ENCODE measurements at regions not wholly inside any gene's neighbourhood (a gene's known extent, or its start where the extent isn't known, plus 50 kb on each side); places are given as distances from the start of the nearest gene placed in this dataset.
"Not testable (repeated sequence)": the region's sequence is repeated elsewhere in the genome, so short reads cannot be mapped to it uniquely, and the experiment has no call there.

DNA sequence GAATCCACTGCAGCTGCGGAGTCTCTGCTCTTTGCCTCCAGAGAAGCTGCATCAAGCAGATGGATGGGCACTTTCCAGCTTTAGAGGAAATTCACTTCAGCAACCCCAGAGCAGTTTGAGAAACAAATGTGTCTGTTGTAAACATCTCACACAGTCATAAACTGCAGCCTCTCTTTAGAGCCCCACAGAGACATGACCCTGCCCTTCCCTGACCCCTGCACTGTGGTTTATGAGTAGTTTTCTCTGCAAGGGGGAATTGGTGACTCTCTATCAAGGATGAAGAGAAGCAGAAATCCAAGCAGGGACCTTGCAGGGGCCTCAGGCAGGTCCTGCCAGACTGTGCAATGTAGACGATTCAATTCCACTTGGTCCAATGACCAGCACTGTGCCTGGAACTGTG lies 160.2 kb downstream of the SH2D4B start:
- DNase-seq = no peak

DNA sequence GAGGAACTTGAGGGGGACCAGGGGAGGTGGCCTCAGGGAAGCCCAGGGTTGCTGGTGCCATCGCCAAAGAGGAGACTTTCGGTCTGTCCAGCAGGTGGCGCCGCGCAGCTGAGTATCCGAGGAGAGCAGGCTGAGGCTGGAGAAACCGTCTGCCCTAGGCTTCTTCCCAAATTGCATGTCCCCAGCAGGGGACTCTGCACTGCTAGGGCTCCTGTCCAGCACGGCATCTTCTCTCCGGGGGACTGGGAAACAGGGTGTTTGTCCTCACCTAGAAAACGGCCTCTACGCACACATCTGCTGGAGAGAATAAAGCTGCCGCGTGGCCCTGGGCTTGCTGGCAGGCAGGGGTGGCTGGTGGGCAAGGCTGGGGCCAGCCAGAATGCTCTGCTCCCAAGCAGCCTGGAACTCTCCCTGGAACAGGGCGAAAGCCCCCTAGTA lies 161.9 kb downstream of the SH2D4B start:
- DNase-seq = peak; percentile 80 to 85

- DNase-seq = no peak
Observed at GRCh38 chr10:80700252-80700651, 162.6 kb downstream of the SH2D4B start.

GRCh38 chr10:80700760-80701444 lies 163.2 kb downstream of the SH2D4B start:
- DNase-seq = no peak

DNA sequence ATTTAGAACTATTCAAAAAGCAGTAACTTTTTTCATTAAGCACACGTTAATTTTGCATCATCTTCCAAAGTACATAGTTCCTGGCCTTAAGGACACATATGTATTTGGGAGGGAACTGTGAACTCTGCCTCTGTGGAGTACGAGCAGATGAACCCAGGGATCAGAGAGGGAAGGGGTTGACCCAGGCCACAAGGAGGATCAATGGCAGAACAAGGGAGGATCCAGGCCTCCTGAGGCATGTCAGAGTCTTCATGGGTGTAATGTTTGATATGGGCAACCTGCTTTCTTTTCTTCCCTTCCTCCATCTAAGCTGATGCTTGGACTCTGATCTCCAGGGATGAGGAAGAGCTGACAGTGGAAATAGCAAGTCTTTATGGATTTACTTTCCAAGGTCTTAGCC lies 164.0 kb downstream of the SH2D4B start:
- no peak for DNase-seq

DNA sequence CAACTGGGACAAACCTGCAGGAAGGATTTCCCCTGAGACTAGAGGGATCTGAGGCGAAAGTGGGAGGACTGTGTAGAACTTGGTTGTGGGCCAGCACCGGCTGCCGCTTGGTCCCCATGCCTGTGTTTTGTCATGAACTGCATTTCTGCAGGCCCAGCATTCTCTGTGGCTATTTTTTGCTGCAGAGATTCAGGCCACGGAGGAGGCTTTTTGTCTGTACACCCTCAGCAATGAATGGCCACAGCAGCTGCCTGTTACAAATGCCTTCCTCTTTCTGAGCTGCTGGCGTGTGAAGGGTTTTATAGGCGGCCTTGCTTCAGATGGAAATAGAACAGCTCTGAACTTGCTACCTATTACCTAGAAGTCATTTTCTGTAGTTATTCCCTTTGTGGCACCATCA lies 164.4 kb downstream of the SH2D4B start:
- no peak for DNase-seq

DNA sequence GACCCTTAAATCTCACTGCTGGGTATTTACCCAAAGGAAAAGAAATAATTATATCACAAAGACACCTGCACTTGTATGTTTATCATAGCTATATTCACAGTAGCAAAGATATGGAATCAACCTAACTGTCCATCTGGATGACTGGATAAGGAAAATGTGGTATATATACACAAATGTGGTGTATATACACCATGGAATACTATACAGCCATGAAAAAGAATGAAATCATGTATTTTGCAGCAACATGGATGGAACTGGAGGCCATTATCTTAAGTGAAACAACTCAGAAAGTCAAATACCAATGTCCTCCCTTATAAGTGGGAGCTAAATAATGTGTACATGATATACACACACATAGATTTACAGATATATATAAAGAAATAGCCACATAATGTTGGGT lies 168.2 kb downstream of the SH2D4B start:
- DNase-seq = no peak

- no peak for DNase-seq
Observed at GRCh38 chr10:80708185-80708584, 170.5 kb downstream of the SH2D4B start.

DNA sequence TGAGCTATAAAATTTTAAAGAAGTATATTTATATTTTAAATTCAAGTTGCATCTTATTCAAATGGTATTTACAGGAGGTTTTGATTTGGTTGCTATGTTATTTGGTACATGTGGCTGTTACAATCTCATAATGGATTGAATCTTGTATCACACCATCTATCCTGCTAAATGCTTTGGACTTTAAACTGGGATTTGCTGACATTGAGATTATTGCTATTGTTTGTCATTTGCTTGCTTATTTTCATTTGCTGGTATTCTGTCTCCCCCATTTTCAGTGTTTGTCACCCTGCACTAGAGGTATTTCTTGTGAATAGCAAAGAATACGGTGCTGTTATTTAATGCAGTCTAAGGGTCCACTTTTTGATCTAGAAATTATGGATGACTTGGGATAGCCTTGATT lies 171.1 kb downstream of the SH2D4B start:
- DNase-seq = no peak

DNA sequence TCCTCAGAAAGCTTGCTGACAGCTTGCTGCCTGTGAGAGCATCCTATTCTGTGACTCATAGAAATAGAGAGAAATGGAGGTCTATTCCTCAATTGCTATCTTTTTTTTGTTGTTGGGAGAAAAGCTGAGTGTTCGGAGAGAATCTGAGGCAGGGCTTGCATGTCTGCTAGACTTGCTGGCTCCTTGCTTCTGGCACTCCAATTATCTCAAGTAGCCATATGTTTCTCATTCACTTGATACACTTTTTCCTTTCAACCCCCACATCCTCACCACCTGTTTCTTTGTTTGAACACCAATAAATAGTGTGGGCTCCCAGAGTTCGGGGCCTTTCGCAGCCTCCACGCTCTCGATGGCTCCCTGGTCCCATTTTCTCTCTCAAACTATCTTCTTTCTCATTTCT lies 172.2 kb downstream of the SH2D4B start:
- DNase-seq = no peak

GRCh38 chr10:80713398-80713928 lies 175.8 kb downstream of the SH2D4B start:
- DNase-seq = no peak

- no peak for DNase-seq
Observed at GRCh38 chr10:80714566-80714965, 176.9 kb downstream of the SH2D4B start.

DNA sequence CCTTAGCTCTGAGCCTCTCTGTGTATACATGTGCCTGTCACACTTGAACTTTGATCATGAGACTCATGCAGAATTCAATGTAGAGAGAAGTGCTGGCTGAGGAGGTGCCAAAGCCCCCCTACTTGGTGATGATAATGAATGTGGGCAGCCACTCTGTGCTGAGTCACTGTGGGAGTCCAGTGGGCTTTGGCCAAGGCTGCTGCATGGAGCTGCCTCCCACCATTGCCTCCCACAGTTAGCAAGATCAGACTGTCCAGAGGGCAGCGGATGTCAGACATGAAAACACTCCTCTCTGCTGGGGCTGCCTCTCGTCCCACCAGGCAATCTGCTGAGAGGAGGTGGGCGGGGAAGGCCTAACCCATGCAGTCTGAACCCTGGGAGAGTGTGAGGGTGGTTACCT lies 180.3 kb downstream of the SH2D4B start:
- no peak for DNase-seq

DNA sequence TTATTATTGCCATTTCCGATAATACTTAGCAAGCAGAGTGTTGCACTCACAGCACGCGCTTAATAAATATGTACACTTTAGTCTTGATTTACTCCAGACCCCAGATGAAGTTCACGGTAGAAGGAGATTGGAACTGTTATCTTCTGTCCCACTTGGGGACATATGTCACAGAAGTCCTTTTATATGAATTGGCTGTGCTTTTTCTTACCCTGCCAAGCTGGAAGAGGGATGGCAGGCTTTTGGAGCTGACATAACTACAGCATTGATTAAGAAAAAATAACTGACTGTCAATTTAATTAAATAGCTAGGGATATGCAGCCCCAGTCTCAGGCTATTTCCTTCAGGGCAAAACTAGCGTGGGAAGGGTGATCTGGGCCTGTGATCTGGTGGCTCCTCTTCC lies 182.2 kb downstream of the SH2D4B start:
- no peak for DNase-seq

DNA sequence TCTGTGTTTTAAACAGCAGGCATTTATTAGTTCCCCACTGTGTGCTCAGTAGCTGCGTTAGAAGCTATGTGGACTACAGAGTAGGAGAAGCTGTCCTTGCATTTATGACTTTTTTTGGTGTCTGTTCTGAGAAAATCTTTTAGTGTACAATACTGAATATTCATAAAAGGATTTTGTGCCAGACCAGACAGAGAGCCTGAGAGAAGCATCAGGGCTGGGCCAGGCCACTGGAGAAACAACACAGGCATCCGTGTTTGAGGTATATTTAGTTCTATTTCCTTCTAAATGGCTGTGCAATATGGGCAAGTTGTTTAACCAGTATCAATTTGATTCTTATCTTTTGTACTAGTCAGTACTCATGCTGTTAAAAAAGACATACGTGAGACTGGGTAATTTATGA lies 182.8 kb downstream of the SH2D4B start:
- DNase-seq = no peak

DNA sequence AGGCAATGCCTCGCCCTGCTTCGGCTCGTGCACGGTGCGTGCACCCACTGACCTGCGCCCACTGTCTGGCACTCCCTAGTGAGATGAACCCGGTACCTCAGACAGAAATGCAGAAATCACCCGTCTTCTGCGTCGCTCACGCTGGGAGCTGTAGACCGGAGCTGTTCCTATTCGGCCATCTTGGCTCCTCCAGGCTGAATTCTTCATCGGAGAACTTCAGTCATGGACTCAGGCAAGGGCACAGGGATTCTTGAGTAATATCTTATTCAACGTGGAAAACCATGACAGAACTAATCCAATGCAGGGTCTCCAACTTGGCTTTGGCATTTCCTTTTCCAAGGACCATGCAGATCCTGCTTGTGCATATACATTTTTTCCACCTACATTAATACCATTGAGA lies 190.7 kb downstream of the SH2D4B start:
- DNase-seq = not testable (repeated sequence)

DNA sequence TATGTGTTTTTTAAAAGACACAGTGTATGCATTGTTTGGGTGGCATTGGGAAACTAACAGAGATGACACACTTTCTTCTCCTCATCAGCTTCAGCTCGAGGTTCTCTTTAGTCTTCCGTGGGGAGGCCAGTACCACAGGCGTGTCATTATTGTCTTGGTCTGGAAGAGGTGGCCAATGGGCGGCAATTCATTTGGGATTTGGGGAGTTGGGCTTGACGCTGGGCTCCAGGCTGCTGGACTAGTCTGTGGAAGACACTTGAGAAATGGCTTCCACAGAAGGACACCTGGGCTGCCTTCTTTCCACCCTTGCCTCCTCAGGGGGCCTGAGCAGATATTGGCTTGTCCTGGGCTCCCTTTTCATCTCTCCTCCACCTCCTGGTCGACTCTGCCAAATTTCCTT lies 192.2 kb downstream of the SH2D4B start:
- no peak for DNase-seq

GRCh38 chr10:80730522-80730921 lies 192.8 kb downstream of the SH2D4B start:
- DNase-seq = no peak

- no peak for DNase-seq
Observed at GRCh38 chr10:80734589-80734988, 196.9 kb downstream of the SH2D4B start.

DNA sequence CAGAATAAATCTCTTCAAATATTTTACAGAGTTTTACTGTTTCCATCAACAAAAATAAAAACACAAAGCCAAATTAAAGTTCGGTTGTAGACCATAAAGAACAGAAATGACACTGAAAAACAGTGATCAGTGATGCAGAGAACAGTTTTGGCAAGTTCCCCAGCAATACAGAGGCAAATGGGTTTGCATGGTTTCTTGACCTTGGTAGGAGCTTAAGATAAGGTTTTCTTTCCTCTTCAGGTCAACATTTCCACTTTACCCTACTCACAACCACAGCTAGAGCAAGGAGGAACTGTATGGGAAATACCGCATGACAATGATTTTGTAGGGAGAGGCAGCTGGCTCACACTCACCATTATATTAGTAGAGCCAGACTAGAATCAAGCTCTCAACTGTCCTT lies 199.5 kb downstream of the SH2D4B start:
- no peak for DNase-seq

DNA sequence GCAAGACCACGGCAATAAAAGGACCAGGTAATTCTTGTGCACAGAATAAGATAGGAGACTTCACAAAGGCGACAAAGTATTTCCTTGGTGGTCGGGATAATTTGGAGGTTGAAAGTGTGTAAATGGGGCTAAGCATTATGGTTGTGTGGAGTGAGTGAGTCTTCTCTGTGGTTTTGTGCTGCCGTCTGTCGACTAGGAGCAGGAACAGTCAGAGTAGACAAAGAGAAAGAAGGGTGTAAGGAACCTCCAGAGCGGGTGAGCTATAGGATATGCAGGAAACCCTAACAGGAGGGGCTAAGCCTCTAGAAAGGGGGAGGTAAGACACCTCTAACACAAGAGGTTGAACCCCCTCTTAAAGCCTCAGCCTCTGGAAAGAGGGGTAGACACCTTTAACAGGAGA lies 201.6 kb downstream of the SH2D4B start:
- DNase-seq = no peak

DNA sequence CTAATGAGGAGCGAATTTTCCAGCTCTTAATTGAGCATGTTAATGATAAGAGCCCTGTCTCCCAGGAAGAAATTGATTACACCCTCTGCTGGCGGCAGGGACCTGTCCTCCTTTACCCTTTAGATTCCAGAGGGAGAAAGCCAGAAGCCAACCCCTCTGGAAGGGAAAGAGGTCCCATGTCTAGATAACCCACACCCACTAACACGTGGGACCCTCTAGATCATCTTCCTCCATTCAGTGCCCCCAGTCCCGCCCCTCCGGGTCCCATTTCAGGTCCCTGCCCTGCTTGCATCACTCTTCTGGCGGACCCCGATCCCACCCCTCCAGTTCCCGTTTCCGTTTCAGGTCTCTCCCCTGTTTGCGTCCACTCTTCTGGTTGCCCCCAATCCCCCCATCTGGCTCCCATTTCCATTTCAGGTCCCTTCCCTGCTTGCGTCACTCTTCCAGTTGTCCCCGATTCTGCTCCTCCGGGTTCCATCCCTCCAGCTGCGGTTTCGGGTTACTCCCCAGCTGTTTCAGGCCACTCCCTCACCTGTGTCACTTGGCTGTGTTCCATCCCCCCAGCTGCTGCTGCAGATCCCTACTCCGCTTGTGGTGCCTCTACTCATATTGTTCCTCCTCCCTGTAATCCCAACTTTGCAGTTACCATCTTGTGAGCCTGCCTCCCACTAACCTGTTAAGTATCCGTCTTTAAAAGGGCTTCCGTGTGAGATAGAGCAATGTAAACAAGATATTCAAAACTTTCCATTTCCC lies 202.4 kb downstream of the SH2D4B start:
- no peak for DNase-seq

DNA sequence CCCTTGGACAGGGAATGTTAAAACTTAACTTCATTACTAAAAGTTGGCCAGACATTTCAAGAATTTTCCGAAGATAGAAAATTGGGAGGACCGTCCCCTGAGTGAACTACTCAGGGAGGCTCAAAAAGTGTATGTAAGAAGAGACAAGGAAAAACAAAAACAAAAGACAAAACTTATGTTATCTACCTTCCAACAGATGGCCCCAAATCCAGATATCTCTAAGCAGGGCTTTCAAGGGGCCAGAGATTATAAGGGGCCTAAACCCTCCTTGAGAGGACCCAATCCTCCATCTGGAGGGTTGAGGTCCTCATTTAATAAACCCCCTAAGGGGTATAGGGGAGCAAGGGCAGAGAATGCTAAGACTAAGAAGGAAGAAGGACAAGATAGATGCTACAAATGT lies 203.6 kb downstream of the SH2D4B start:
- DNase-seq = no peak

DNA sequence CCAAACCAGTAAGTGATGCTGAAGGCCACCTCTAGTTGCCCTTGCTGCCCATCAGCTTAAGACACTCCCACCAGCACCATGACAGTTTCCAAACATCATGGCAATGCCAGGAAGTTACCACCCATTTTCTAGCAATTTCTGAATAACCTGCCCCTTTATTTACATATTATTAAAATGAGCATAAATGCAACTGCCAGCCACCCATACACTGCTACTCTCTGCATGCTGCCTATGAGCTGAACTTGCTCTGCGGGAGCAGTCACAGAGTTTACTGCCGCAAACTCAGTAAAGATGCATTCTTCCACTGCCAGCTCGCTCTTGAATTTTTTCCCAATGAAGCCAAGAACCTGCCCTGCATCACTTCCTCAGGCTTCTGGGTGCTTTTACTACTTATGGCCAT lies 212.6 kb downstream of the SH2D4B start:
- DNase-seq = no peak

- DNase-seq = no peak
Observed at GRCh38 chr10:80751940-80752339, 214.2 kb downstream of the SH2D4B start.

All from stimulated activated CD4-positive, alpha-beta T cell treated with anti-CD3 and anti-CD28 coated beads, Interleukin-2, amount 100 ng/mL, for 24 hours (primary cell).